Thyroid gland (tissue), 4 donors: ENCODE measurements at regions not wholly inside any gene's neighbourhood (a gene's known extent, or its start where the extent isn't known, plus 50 kb on each side); places are given as distances from the start of the nearest gene placed in this dataset.
"Not testable (repeated sequence)": the region's sequence is repeated elsewhere in the genome, so short reads cannot be mapped to it uniquely, and the experiment has no call there.

Experiments used
- DNase-seq, 2 donors: peaks; one replicate each; pipeline ENCODE4 v3.0.0-alpha.2; 2019
- H3K27ac ChIP-seq, 3 donors: fragments of 200-600 bp; sonication (generic); 1 replicate in 2 of 3; 2 replicates in 1 of 3; pipeline ENCODE4 v1.5.1; 2016 to 2019; ENCODE audit warnings: mild to moderate bottlenecking in 1 of 3, moderate library complexity in 1 of 3
- H3K27me3 ChIP-seq: fragments of 200-600 bp; sonication (generic); one replicate; pipeline ENCODE4 v1.5.1; 2019
- H3K36me3 ChIP-seq, 2 donors: fragments of 200-600 bp; sonication (generic); one replicate each; pipeline ENCODE4 v1.5.1; 2016 to 2019
- H3K4me1 ChIP-seq, 2 donors: fragments of 200-600 bp; sonication (generic); one replicate each; pipeline ENCODE4 v1.5.1; 2017 to 2019
- H3K4me3 ChIP-seq, 3 donors: fragments of 200-600 bp; sonication (generic); replicated peaks in 1 of 3; 1 replicate in 2 of 3; 2 replicates in 1 of 3; pipeline ENCODE4 v1.5.1; 2016; ENCODE audit warnings: mild to moderate bottlenecking in 1 of 3
- H3K9me3 ChIP-seq: fragments of 200-600 bp; sonication (generic); one replicate; pipeline ENCODE4 v1.5.1; 2017
- POLR2A ChIP-seq, 2 donors: fragments of 450-650 bp; IDR thresholded peaks; one replicate each; pipeline ENCODE4 v1.6.1; 2017; ENCODE audit warnings: antibody characterized with exemption in 2 of 2, mild to moderate bottlenecking in 2 of 2, moderate library complexity in 1 of 2
- WGBS, 2 donors: methylation state at CpG; one replicate each; pipeline ENCODE4 v1.1.5; 2017; 5-methylcytosine and 5-hydroxymethylcytosine counted together
- intact Hi-C: fragments of 100-400 bp; cut with DNase I; formaldehyde crosslinking; loops from one replicate; pipeline ENCODE4 v1.15.1; 2023
- TF ChIP-seq, protein P1 (sequence below), 6 experiments: fragments of 200-600 bp in 3 of 6; fragments of 450-650 bp in 3 of 6; sonication (generic) in 3 of 6; IDR thresholded peaks; one replicate each; pipeline ENCODE4 v1.5.1; 2016 to 2019; ENCODE audit warnings: antibody characterized with exemption in 6 of 6, mild to moderate bottlenecking in 2 of 6, inconsistent platforms in 1 of 6, moderate library complexity in 1 of 6

DNA sequence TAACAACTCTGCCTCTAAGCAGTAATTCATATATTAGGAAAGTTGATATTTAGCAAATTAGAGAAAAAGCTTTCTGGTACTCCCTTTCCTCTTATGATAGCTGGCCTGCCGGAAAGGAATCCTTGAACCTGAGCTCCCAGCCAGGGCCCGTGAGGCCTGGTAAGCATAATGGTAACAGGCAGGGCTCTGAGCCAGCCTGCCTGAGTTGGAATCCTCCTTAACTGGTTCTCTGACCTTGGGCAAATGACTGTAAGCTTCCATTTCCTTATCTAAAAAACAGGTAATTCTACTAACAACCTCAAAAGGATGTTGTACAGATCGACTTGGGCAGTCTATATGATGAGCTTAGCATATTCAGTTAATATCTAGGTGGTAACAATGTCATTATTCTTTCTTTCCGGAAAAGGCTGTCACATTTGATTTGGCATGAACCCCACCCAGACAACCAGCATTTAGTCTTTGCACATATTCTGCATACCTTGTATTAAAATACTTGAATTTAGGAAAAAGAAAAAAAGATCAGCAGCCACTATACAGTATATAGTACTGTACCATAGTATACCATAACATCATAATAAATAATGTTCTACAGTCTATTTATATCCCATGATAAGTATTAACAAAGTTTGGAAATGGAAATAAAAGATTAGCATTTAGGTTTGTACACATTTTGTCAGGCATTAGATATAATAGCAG lies 55.7 kb upstream of the MAP3K1 start:
- intact Hi-C loops, result no loop called here
- 40 to 44% methylated on average over 4 of the region's 4 CpGs for WGBS, 2 donors

DNA sequence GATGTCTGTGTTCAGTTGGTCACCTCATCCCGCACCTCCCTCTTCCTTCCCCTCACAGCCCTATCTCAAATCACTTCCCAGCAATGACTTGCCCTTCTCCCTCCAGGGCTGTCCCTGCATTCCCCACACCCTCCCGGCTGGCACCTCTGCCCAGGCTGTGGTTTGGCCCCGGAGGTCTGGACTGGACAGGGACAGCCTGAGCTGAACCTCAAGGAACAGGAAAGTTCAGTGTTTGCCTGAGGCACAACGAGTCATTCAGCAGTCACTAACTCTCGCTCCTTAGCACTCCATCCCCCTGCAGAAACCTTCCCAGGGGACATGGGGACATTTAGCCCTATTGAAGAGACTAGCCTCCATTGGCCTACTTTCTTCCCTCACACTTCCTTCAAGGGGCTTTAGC lies 58.3 kb upstream of the MAP3K1 start:
- H3K36me3 ChIP-seq, result no peaks in the 10 kb centered on the region
- 84 to 86% methylated on average over 5 of the region's 5 CpGs for WGBS, 2 donors
- TF ChIP-seq POLR2A (IDR thresholded peaks at IDR 0.05), result no peak
- TF ChIP-seq, protein P1, sequence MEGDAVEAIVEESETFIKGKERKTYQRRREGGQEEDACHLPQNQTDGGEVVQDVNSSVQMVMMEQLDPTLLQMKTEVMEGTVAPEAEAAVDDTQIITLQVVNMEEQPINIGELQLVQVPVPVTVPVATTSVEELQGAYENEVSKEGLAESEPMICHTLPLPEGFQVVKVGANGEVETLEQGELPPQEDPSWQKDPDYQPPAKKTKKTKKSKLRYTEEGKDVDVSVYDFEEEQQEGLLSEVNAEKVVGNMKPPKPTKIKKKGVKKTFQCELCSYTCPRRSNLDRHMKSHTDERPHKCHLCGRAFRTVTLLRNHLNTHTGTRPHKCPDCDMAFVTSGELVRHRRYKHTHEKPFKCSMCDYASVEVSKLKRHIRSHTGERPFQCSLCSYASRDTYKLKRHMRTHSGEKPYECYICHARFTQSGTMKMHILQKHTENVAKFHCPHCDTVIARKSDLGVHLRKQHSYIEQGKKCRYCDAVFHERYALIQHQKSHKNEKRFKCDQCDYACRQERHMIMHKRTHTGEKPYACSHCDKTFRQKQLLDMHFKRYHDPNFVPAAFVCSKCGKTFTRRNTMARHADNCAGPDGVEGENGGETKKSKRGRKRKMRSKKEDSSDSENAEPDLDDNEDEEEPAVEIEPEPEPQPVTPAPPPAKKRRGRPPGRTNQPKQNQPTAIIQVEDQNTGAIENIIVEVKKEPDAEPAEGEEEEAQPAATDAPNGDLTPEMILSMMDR (IDR thresholded peaks at IDR 0.05), result no peak
- no peaks in the 10 kb centered on the region for H3K9me3 ChIP-seq
- no peak overlapping the region for H3K27ac ChIP-seq
- no peaks in the 10 kb centered on the region for H3K27me3 ChIP-seq
- intact Hi-C loops, result no loop called here
- H3K4me3 ChIP-seq, result no peak overlapping the region
- no peak for DNase-seq
- peaks cover 4 to 19% of the 10 kb centered on the region in 2 donors for H3K4me1 ChIP-seq

More for the DNA sequence above, 55.7 kb upstream of the MAP3K1 start:
- DNase-seq, result peak; percentile 52 to 72
- H3K9me3 ChIP-seq, result no peaks in the 10 kb centered on the region
- TF ChIP-seq POLR2A (IDR thresholded peaks at IDR 0.05), result no peak
- TF ChIP-seq, protein P1 (IDR thresholded peaks at IDR 0.05), result no peak
- peaks cover 11 to 34% of the 10 kb centered on the region in 2 donors for H3K4me1 ChIP-seq
- H3K27me3 ChIP-seq, result no peaks in the 10 kb centered on the region
- H3K4me3 ChIP-seq, result no peak overlapping the region
- no peaks in the 10 kb centered on the region for H3K36me3 ChIP-seq
- peak overlapping the region; percentile 3 to 41 (median 21) for H3K27ac ChIP-seq

DNA sequence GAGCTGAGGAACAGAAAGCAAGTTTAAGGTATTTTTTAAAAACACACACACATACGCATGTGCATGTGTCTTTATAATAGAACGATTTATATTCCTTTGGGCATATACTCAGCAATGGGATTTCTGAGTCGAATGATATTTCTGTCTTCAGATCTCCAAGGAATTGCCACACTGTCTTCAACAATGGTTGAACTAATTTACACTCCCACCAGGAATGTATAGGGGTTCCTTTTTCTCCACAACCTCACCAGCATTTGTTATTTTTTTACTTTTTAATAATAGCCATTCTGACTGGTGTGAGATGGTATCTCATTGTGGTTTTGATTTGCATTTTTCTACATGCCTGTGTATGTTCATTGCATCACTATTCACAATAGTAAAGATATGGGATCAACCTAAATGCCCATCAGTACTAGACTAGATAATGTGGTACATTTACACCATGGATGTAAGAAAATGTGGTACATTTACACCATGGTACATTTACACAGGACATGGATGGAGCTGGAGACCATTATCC lies 60.3 kb upstream of the MAP3K1 start:
- Histone ChIP-seq H3K27me3 (no peaks in the 10 kb centered on the region), H3K27ac (no peak overlapping the region), H3K4me3 (no peak overlapping the region), H3K4me1 (peaks cover 14 to 29% of the 10 kb centered on the region in 2 donors), H3K9me3 (no peaks in the 10 kb centered on the region), H3K36me3 (no peaks in the 10 kb centered on the region)
- TF ChIP-seq POLR2A (IDR thresholded peaks at IDR 0.05), result no peak
- TF ChIP-seq, protein P1 (IDR thresholded peaks at IDR 0.05), result no peak
- intact Hi-C loops, result no loop called here
- WGBS, 2 donors, result 73 to 90% methylated on average over 3 of the region's 3 CpGs
- no peak for DNase-seq

DNA sequence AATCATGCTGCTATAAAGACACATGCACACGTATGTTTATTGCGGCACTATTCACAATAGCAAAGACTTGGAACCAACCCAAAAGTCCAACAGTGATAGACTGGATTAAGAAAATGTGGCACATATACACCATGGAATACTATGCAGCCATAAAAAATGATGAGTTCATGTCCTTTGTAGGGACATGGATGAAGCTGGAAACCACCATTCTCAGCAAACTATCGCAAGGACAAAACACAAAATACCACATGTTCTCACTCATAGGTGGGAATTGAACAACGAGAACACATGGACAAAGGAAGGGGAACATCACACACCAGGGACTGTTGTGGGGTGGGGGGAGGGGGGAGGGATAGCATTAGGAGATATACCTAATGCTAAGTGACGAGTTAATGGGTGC lies 61.8 kb upstream of the MAP3K1 start:
- H3K27me3 ChIP-seq, H3K9me3 ChIP-seq, H3K27ac ChIP-seq, H3K4me3 ChIP-seq, DNase-seq, intact Hi-C loops, H3K36me3 ChIP-seq: not testable (repeated sequence)
- WGBS, 2 donors, result 94 to 98% methylated on average over 5 of the region's 5 CpGs
- H3K4me1 ChIP-seq, result peaks cover 23 to 32% of the 10 kb centered on the region in 2 donors

DNA sequence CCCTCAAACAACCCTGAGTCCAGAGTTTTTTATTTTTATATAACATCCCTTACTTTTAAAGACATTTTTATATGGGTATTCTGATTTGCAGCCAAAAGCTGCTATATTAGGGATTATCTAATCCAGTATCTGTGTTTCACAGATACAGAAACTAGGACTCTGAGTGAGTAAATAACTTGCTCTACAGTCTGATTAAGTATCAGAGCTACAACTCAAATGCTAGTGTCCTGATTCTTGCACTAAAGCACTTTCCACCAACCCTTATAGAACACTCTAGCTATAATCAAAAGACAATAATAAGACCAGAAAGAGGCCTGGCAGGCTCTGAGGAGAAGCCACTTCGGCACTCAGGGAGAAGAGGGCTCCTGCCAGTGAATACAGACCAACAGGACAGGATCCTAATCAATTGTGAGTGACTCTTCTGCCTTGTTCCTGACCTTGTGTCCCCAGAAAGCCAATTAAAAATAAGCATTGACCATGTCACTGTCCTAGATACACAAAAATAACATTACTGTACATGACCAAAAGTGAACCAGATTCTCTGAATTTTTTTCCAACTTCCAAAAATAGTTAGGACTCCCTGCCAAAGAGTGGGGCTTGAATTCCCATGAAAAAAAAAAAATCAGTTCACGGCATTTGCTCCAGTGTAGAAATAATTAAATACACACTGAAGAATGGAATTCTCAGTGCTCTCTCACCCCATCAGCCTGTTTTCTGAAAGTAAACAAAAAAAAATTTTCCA lies 63.6 kb upstream of the MAP3K1 start:
- intact Hi-C loops, result no loop called here
- Histone ChIP-seq H3K9me3 (no peaks in the 10 kb centered on the region), H3K27ac (peak overlapping the region; percentile 9 to 71 (median 45)), H3K4me3 (no peak overlapping the region), H3K36me3 (no peaks in the 10 kb centered on the region), H3K4me1 (peaks cover 23 to 32% of the 10 kb centered on the region in 2 donors), H3K27me3 (no peaks in the 10 kb centered on the region)
- WGBS, 2 donors, result 21 to 35% methylated on average over 2 of the region's 2 CpGs
- no peak for DNase-seq
- TF ChIP-seq, protein P1 (IDR thresholded peaks at IDR 0.05), result no peak
- no peak for TF ChIP-seq POLR2A (IDR thresholded peaks at IDR 0.05)
